K562 (cell line): ENCODE measurements at regions not wholly inside any gene's neighbourhood (a gene's known extent, or its start where the extent isn't known, plus 50 kb on each side); places are given as distances from the start of the nearest gene placed in this dataset.

Experiments used
- ATAC-seq: fragments of 200-7000 bp; cut with Tn5 transposase; 3 replicates; pipeline ENCODE4 v1.9.1; 2020; ENCODE audit warnings: moderate library complexity
- BruUV-seq: library from RNA; stranded (reverse); fragments of 400-500 nt; replicated peaks from 2 replicates; lab custom pipeline; 2021; lab: Mats Ljungman, UMichigan
- CTCF ChIA-PET: fragments of 300-600 bp; formaldehyde crosslinking; extraction: SDS; loops from one replicate; lab custom pipeline; 2021; ENCODE audit warnings: low intra/inter-chr PET ratio; lab: Yijun Ruan, JAX
- POLR2A ChIA-PET: fragments of 300-600, 350-650 bp; sonication (Branson Sonifier 250); formaldehyde crosslinking; extraction: SDS; loops from one replicate; lab custom pipeline; 2021; ENCODE audit warnings: antibody characterized with exemption, inconsistent platforms; lab: Yijun Ruan, JAX
- DNase-seq, 4 experiments: peaks; one replicate each; pipeline versions ENCODE4 v3.0.0 to v3.0.0-alpha.2; 2011 to 2018; ENCODE audit warnings: low spot score in 3 of 4, mixed read lengths in 3 of 4; ENCODE audit errors: extremely low read depth in 1 of 4
- FAIRE-seq: peaks from 2 replicates; lab custom pipeline; 2011; peaks lifted over from hg19 to GRCh38; lab: Jason Lieb, UNC
- H2AFZ ChIP-seq: 2 replicates; pipeline ENCODE4 v1.6.0; 2011; ENCODE audit warnings: low read depth, low read length, control low read depth, inconsistent platforms
- H3K27ac ChIP-seq: fragments of 200-600 bp; 3 replicates; pipeline ENCODE4 v1.8.0; 2011; ENCODE audit warnings: low read depth, mild to moderate bottlenecking, control low read depth, inconsistent platforms, low read length, moderate library complexity, mixed read lengths; ENCODE audit errors: extremely low read depth
- H3K27me3 ChIP-seq, 2 experiments: fragments of 300-600 bp in 1 of 2; 2 replicates in 1 of 2; 3 replicates in 1 of 2; pipeline versions ENCODE4 v1.6.0 to v1.8.0; 2011; ENCODE audit warnings: inconsistent platforms in 2 of 2, low read length in 2 of 2, mild to moderate bottlenecking in 1 of 2, mixed read lengths in 1 of 2, moderate library complexity in 1 of 2; ENCODE audit not compliant: control insufficient read depth in 2 of 2, insufficient read depth in 2 of 2
- H3K36me3 ChIP-seq: fragments of 300-600 bp; 3 replicates; pipeline ENCODE4 v1.8.0; 2011; ENCODE audit warnings: mild to moderate bottlenecking, low read length, inconsistent platforms; ENCODE audit not compliant: control insufficient read depth, insufficient read depth
- H3K4me1 ChIP-seq, 2 experiments: fragments of 200-600 bp in 1 of 2; replicated peaks in 1 of 2; 2 replicates in 1 of 2; 3 replicates in 1 of 2; pipeline versions ENCODE4 v1.5.1 to v1.8.0; 2011; ENCODE audit warnings: inconsistent platforms in 2 of 2, low read length in 2 of 2, mild to moderate bottlenecking in 1 of 2, mixed read lengths in 1 of 2, moderate library complexity in 1 of 2; ENCODE audit not compliant: control insufficient read depth in 2 of 2, insufficient read depth in 2 of 2
- H3K4me2 ChIP-seq: 2 replicates; pipeline ENCODE4 v1.6.1; 2011; ENCODE audit warnings: low read length, control low read depth, inconsistent platforms, mixed read lengths; ENCODE audit not compliant: insufficient read depth
- H3K4me3 ChIP-seq: fragments of 200-600 bp; sonication (generic), shearing (Covaris generic); 2 replicates; pipeline ENCODE4 v1.5.1; 2016; ENCODE audit warnings: control low read depth, inconsistent platforms
- H3K79me2 ChIP-seq: fragments of 200-600 bp; 3 replicates; pipeline ENCODE4 v1.8.0; 2011; ENCODE audit warnings: low read length, inconsistent platforms; ENCODE audit not compliant: control insufficient read depth, insufficient read depth
- H3K9ac ChIP-seq, 2 experiments: 2 replicates each; pipeline versions ENCODE4 v1.6.0 to v1.6.1; 2011; ENCODE audit warnings: low read depth in 2 of 2, low read length in 2 of 2, control low read depth in 1 of 2, inconsistent platforms in 1 of 2, mild to moderate bottlenecking in 1 of 2, mixed read lengths in 1 of 2; ENCODE audit not compliant: insufficient read depth in 1 of 2
- H3K9me1 ChIP-seq: one replicate; pipeline ENCODE4 v1.6.0; 2011; ENCODE audit warnings: inconsistent platforms, mild to moderate bottlenecking, low read length, moderate library complexity; ENCODE audit not compliant: control insufficient read depth, insufficient read depth
- H3K9me3 ChIP-seq: replicated peaks from 2 replicates; pipeline ENCODE4 v1.5.1; 2011; ENCODE audit warnings: low read depth, low read length, inconsistent platforms; ENCODE audit not compliant: control insufficient read depth, insufficient read depth
- H4K20me1 ChIP-seq: replicated peaks from 2 replicates; pipeline ENCODE4 v1.6.1; 2011; ENCODE audit warnings: low read length, inconsistent platforms, mixed read lengths; ENCODE audit not compliant: control insufficient read depth, insufficient read depth
- ELF2 ChIP-seq: fragments of 250-450 bp; sonication (Bioruptor Pico); IDR thresholded peaks from 2 replicates; pipeline ENCODE4 v1.5.0; 2021; ENCODE audit warnings: mild to moderate bottlenecking
- JUND ChIP-seq, 2 experiments: IDR thresholded peaks; 2 replicates in 1 of 2; 3 replicates in 1 of 2; pipeline ENCODE4 v1.6.1; 2011; ENCODE audit warnings: borderline replicate concordance in 2 of 2, low read depth in 2 of 2, low read length in 2 of 2, improper control_type of control experiment in 1 of 2, missing biosample characterization in 1 of 2, missing genetic modification characterization in 1 of 2, missing genetic modification reagents in 1 of 2
- POLR3G ChIP-seq: IDR thresholded peaks from 2 replicates; pipeline ENCODE4 v1.6.1; 2011; ENCODE audit not compliant: insufficient read length, insufficient replicate concordance; ENCODE audit errors: extremely low read depth
- RREB1 ChIP-seq: fragments of 250-450 bp; sonication (Bioruptor Pico); IDR thresholded peaks from 2 replicates; pipeline ENCODE4 v1.4.0; 2020
- SNRNP70 ChIP-seq: fragments of 200-400 bp; formaldehyde crosslinking; optimal IDR thresholded peaks from 2 replicates; pipeline ENCODE3; 2017; ENCODE audit warnings: low read depth, low read length
- TEAD2 ChIP-seq: fragments of 450-650 bp; IDR thresholded peaks from 2 replicates; pipeline ENCODE4 v1.6.1; 2016; ENCODE audit warnings: missing genetic modification characterization, control low read depth, missing compliant biosample characterization
- ZBTB17 ChIP-seq: fragments of 450-650 bp; formaldehyde crosslinking; IDR thresholded peaks from 2 replicates; pipeline ENCODE4 v1.4.0; 2020; ENCODE audit warnings: mild to moderate bottlenecking
- ZNF121 ChIP-seq: sonication (generic); formaldehyde crosslinking; conservative IDR thresholded peaks from 2 replicates; pipeline ENCODE4 v1.8.0; 2022; ENCODE audit warnings: missing genetic modification reagents
- ZNF124 ChIP-seq: sonication (generic); formaldehyde crosslinking; IDR thresholded peaks from 2 replicates; pipeline ENCODE4 v1.8.1; 2022; ENCODE audit warnings: missing genetic modification reagents
- ZNF165 ChIP-seq: fragments of 250-450 bp; sonication (Bioruptor Pico); IDR thresholded peaks from 2 replicates; pipeline ENCODE4 v1.4.0; 2020; ENCODE audit warnings: borderline replicate concordance
- WGBS: fragments of 100-300 bp; shearing (Covaris generic); methylation state at CpG from one replicate; pipeline ENCODE4 v1.1.6; 2016; ENCODE audit warnings: low coverage, mixed read lengths; ENCODE audit not compliant: insufficient coverage; ENCODE audit errors: missing lambda C conversion rate; 5-methylcytosine and 5-hydroxymethylcytosine counted together
- in situ Hi-C: fragments of 300-500 bp; cut with MboI; formaldehyde crosslinking; loops from 4 replicates; pipeline ENCODE4 v1.15.0; 2018; ENCODE audit warnings: inconsistent platforms, mixed read lengths
- intact Hi-C: fragments of 100-400 bp; cut with micrococcal nuclease; formaldehyde crosslinking; loops from 2 replicates; pipeline ENCODE4 v1.14.2; 2022

DNA sequence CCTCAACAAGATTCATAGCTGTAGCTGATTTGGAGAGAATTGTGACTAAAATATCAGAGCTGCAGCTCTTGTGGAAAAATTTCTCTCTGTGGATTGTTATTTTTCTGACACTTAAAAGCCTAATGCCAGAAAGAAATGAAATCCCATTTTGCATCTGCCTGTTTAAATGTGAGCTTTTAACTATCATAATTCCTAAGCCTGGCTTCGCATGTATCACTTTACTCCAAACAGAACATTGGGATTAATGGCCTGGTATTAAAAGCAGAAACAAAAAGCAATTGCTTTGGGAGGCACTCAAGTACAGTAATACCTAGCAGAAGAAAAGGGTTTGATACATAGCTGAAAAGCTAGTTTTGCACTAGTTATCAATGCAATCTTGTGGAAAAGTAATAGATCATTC lies 164.2 kb upstream of the FSHR start:
- Histone ChIP-seq H3K27me3 (no peaks in the 10 kb centered on the region), H3K9ac (no peak overlapping the region), H3K4me1 (no peaks in the 10 kb centered on the region), H3K36me3 (no peaks in the 10 kb centered on the region), H3K4me3 (no peak overlapping the region), H2AFZ (no peak overlapping the region), H3K9me3 (no peaks in the 10 kb centered on the region; the same call in 1 of the 2 replicates), H3K4me2 (no peak overlapping the region), H3K79me2 (no peaks in the 10 kb centered on the region), H4K20me1 (no peaks in the 10 kb centered on the region), H3K9me1 (no peaks in the 10 kb centered on the region), H3K27ac (no peak overlapping the region)
- in situ Hi-C loops (no loop called here), intact Hi-C loops (no loop called here)
- no peak for ATAC-seq
- DNase-seq: no peak
- 0% methylated on average over 1 of the region's 1 CpG for WGBS
- FAIRE-seq: no peak
- CTCF ChIA-PET: no interaction called here
- BruUV-seq: no TSS peak
- TF ChIP-seq ELF2 (CRISPR knock-in tag): no peak
- TF ChIP-seq POLR3G: no peak
- TF ChIP-seq ZNF124: no peak
- TF ChIP-seq SNRNP70: no peak
- TF ChIP-seq JUND (IDR thresholded peaks at IDR 0.05; ENCODE audit: borderline replicate concordance, low read depth, low read length): no peak
- TF ChIP-seq JUND (tag; IDR thresholded peaks at IDR 0.05; ENCODE audit: borderline replicate concordance, low read depth, low read length): no peak
- TF ChIP-seq ZBTB17: no peak
- no peak for TF ChIP-seq ZNF165
- no peak for TF ChIP-seq RREB1 (CRISPR knock-in tag)
- TF ChIP-seq ZNF121 (CRISPR knock-in tag): no peak
- TF ChIP-seq TEAD2 (tag): no peak
- POLR2A ChIA-PET: interaction anchor here (0.7 kb wide), 1 partner anchor 53 kb away, joined by 3 read pairs; no protein-coding TSS in a partner anchor
